ENCODE measurements at regions not wholly inside any gene's neighbourhood (a gene's known extent, or its start where the extent isn't known, plus 50 kb on each side); places are given as distances from the start of the nearest gene placed in this dataset.

- DNase-seq (ENCODE audit: low spot score), result no peak
These were observed 72.5 kb upstream of the KCNIP4 start for GRCh38 chr4:22021106-22021505.

GRCh38 chr4:22020129-22020528, 71.6 kb upstream of the KCNIP4 start:
- no peak for DNase-seq (ENCODE audit: low spot score)

DNA sequence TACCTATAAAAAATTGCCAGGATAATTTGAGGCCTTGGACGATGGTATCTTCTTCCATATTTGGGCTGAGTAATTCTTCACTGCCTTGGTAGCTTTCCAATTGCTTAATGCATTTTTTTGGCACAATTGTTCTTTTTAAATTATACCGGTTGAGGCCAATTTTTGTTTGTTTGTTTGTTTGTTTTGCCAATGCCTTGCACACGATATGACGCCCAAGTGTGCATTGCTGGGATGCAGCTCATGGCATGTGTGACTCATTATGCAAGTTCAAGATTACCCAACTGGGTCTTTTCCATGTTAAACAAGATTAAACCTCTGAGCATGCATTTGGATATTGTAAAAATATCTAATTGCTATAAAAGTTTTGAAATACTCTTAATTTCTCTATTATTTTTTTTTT, 71.1 kb upstream of the KCNIP4 start:
- no peak for DNase-seq (ENCODE audit: low spot score)

- DNase-seq (ENCODE audit: low spot score), result no peak
These were observed 65.7 kb upstream of the KCNIP4 start for GRCh38 chr4:22014222-22014741.

- no peak for DNase-seq (ENCODE audit: low spot score)
These were observed 55.3 kb upstream of the KCNIP4 start for GRCh38 chr4:22003878-22004277.

Measured in cerebellar cortex (tissue), 1 donor.